Type B pancreatic cell (in vitro differentiated cells): ENCODE measurements at regions not wholly inside any gene's neighbourhood (a gene's known extent, or its start where the extent isn't known, plus 50 kb on each side); places are given as distances from the start of the nearest gene placed in this dataset.

Experiments
- DNase-seq: peaks from one replicate; pipeline ENCODE4 v3.0.0; 2021; ENCODE audit warnings: mixed read lengths; ENCODE audit not compliant: unreplicated experiment; ENCODE audit errors: extremely low spot score
- H3K27ac Mint-ChIP-seq: 2 replicates; pipeline ENCODE4 v1.8.0; 2021; ENCODE audit warnings: mild to moderate bottlenecking, mixed read lengths
- H3K27me3 Mint-ChIP-seq: 2 replicates; pipeline ENCODE4 v1.8.0; 2021; ENCODE audit warnings: mixed read lengths
- H3K36me3 Mint-ChIP-seq: 2 replicates; pipeline ENCODE4 v1.8.0; 2021; ENCODE audit warnings: mixed read lengths
- H3K4me1 Mint-ChIP-seq: one replicate; pipeline ENCODE4 v1.8.0; 2021; ENCODE audit warnings: mixed read lengths; ENCODE audit not compliant: unreplicated experiment
- H3K4me3 Mint-ChIP-seq: 2 replicates; pipeline ENCODE4 v1.8.0; 2021; ENCODE audit warnings: mild to moderate bottlenecking, mixed read lengths
- H3K9me3 Mint-ChIP-seq: 2 replicates; pipeline ENCODE4 v1.8.0; 2021; ENCODE audit warnings: mixed read lengths
- CTCF ChIP-seq: fragments of 200-600 bp; sonication (generic); conservative IDR thresholded peaks from 2 replicates; pipeline ENCODE4 v1.5.0; 2021; ENCODE audit warnings: antibody characterized with exemption, mild to moderate bottlenecking

GRCh38 chr20:59530782-59531181 is 73.6 kb upstream of the PHACTR3 start:
- no peak overlapping the region for H3K27ac Mint-ChIP-seq
- H3K4me3 Mint-ChIP-seq = no peak overlapping the region
- peaks cover 5% of the 10 kb centered on the region for H3K4me1 Mint-ChIP-seq
- no peaks in the 10 kb centered on the region for H3K9me3 Mint-ChIP-seq
- TF ChIP-seq CTCF = no peak
- DNase-seq = no peak
- H3K36me3 Mint-ChIP-seq = no peaks in the 10 kb centered on the region
- peaks cover 52% of the 10 kb centered on the region for H3K27me3 Mint-ChIP-seq

GRCh38 chr20:59537991-59538390 is 66.3 kb upstream of the PHACTR3 start:
- no peaks in the 10 kb centered on the region for H3K4me1 Mint-ChIP-seq
- peaks cover 32% of the 10 kb centered on the region for H3K27me3 Mint-ChIP-seq
- TF ChIP-seq CTCF = no peak
- H3K9me3 Mint-ChIP-seq = peaks cover 7% of the 10 kb centered on the region
- no peak overlapping the region for H3K27ac Mint-ChIP-seq
- no peaks in the 10 kb centered on the region for H3K36me3 Mint-ChIP-seq
- no peak overlapping the region for H3K4me3 Mint-ChIP-seq
- DNase-seq = no peak

GRCh38 chr20:59547596-59547995 is 56.7 kb upstream of the PHACTR3 start:
- no peak overlapping the region for H3K4me3 Mint-ChIP-seq
- no peaks in the 10 kb centered on the region for H3K4me1 Mint-ChIP-seq
- H3K27ac Mint-ChIP-seq = no peak overlapping the region
- no peak for TF ChIP-seq CTCF
- H3K36me3 Mint-ChIP-seq = no peaks in the 10 kb centered on the region
- no peaks in the 10 kb centered on the region for H3K9me3 Mint-ChIP-seq
- peaks cover 56% of the 10 kb centered on the region for H3K27me3 Mint-ChIP-seq
- no peak for DNase-seq
